Left lung (tissue), 4 donors: ENCODE measurements at regions not wholly inside any gene's neighbourhood (a gene's known extent, or its start where the extent isn't known, plus 50 kb on each side); places are given as distances from the start of the nearest gene placed in this dataset.

ENCODE experiments used
- ATAC-seq: fragments of 200-7000 bp; cut with Tn5 transposase; one replicate; pipeline ENCODE4 v1.9.1; 2020; ENCODE audit warnings: moderate library complexity
- DNase-seq, 4 donors: peaks; one replicate each; pipeline ENCODE4 v3.0.0-alpha.2; 2013 to 2020
- H3K27ac ChIP-seq, 2 donors: fragments of 200-600 bp; sonication (generic) in 1 of 2; one replicate each; pipeline versions ENCODE4 v1.5.0 to v1.8.0; 2020 to 2021
- H3K27me3 ChIP-seq, 2 donors: fragments of 200-600 bp; sonication (generic) in 1 of 2; one replicate each; pipeline versions ENCODE4 v1.5.0 to v1.8.0; 2020 to 2021
- H3K36me3 ChIP-seq, 2 donors: fragments of 200-600 bp; sonication (generic) in 1 of 2; one replicate each; pipeline versions ENCODE4 v1.5.0 to v1.8.0; 2020 to 2021
- H3K4me1 ChIP-seq, 2 donors: fragments of 200-600 bp; one replicate each; pipeline ENCODE4 v1.8.0; 2021
- H3K4me3 ChIP-seq, 2 donors: fragments of 200-600 bp; sonication (generic) in 1 of 2; one replicate each; pipeline versions ENCODE4 v1.5.0 to v1.8.0; 2020 to 2021; ENCODE audit warnings: mild to moderate bottlenecking in 1 of 2
- H3K9me3 ChIP-seq, 2 donors: fragments of 200-600 bp; sonication (generic) in 1 of 2; one replicate each; pipeline versions ENCODE4 v1.5.0 to v1.8.0; 2020 to 2021
- CTCF ChIP-seq, 2 donors: fragments of 200-600 bp; sonication (generic) in 1 of 2; IDR thresholded peaks; one replicate each; pipeline versions ENCODE4 v1.5.0 to v1.8.0; 2021; ENCODE audit warnings: antibody characterized with exemption in 2 of 2
- intact Hi-C, 2 donors: fragments of 100-400 bp; cut with DNase I; formaldehyde crosslinking; loops; one replicate each; pipeline versions ENCODE4 v1.11.2 to v1.14.2; 2022
- donor health status: DM: no; HTN: yes; CAD: no.
- donor health status: DM: no; HTN: no; CAD: no.

- Histone ChIP-seq H3K27ac (no peak overlapping the region), H3K4me3 (no peak overlapping the region), H3K9me3 (no peaks in the 10 kb centered on the region), H3K36me3 (no peaks in the 10 kb centered on the region), H3K4me1 (no peaks in the 10 kb centered on the region), H3K27me3 (peaks cover 0 to 36% of the 10 kb centered on the region in 2 donors)
- TF ChIP-seq CTCF (IDR thresholded peaks at IDR 0.05) = no peak
- ATAC-seq (no peak), DNase-seq (no peak)
- intact Hi-C loops = no loop called here
These were observed 72.1 kb upstream of the ATP2B2 start for GRCh38 chr3:10577486-10577885.

GRCh38 chr3:10580426-10580825 is 75.0 kb upstream of the ATP2B2 start:
- Histone ChIP-seq H3K9me3 (no peaks in the 10 kb centered on the region), H3K4me1 (no peaks in the 10 kb centered on the region), H3K36me3 (no peaks in the 10 kb centered on the region), H3K4me3 (no peak overlapping the region), H3K27ac (no peak overlapping the region), H3K27me3 (peaks cover 0 to 50% of the 10 kb centered on the region in 2 donors)
- DNase-seq (no peak), ATAC-seq (no peak)
- intact Hi-C loops = no loop called here
- TF ChIP-seq CTCF (IDR thresholded peaks at IDR 0.05) = no peak

GRCh38 chr3:10581251-10581650 is 75.9 kb upstream of the ATP2B2 start:
- no peaks in the 10 kb centered on the region for H3K36me3 ChIP-seq
- TF ChIP-seq CTCF (IDR thresholded peaks at IDR 0.05) = no peak
- no peak overlapping the region for H3K27ac ChIP-seq
- ATAC-seq = no peak
- no peak for DNase-seq
- intact Hi-C loops = no loop called here
- H3K4me1 ChIP-seq = no peaks in the 10 kb centered on the region
- peaks cover 0 to 50% of the 10 kb centered on the region in 2 donors for H3K27me3 ChIP-seq
- no peaks in the 10 kb centered on the region for H3K9me3 ChIP-seq
- H3K4me3 ChIP-seq = no peak overlapping the region

- no peaks in the 10 kb centered on the region for H3K36me3 ChIP-seq
- H3K4me1 ChIP-seq = no peaks in the 10 kb centered on the region
- TF ChIP-seq CTCF (IDR thresholded peaks at IDR 0.05) = no peak
- intact Hi-C loops = no loop called here
- H3K4me3 ChIP-seq = no peak overlapping the region
- no peak for ATAC-seq
- H3K27ac ChIP-seq = no peak overlapping the region
- peaks cover 0 to 50% of the 10 kb centered on the region in 2 donors for H3K27me3 ChIP-seq
- H3K9me3 ChIP-seq = no peaks in the 10 kb centered on the region
- DNase-seq = no peak
These were observed 76.3 kb upstream of the ATP2B2 start for GRCh38 chr3:10581716-10582115.

- intact Hi-C loops = no loop called here
- TF ChIP-seq CTCF (IDR thresholded peaks at IDR 0.05) = no peak
- Histone ChIP-seq H3K4me1 (no peaks in the 10 kb centered on the region), H3K4me3 (no peak overlapping the region), H3K27ac (no peak overlapping the region), H3K27me3 (peaks cover 0 to 50% of the 10 kb centered on the region in 2 donors), H3K36me3 (no peaks in the 10 kb centered on the region), H3K9me3 (no peaks in the 10 kb centered on the region)
- ATAC-seq = no peak
- DNase-seq = no peak
These were observed 77.3 kb upstream of the ATP2B2 start for GRCh38 chr3:10582733-10583132.
